IMR-90 (cell line): ENCODE measurements at regions not wholly inside any gene's neighbourhood (a gene's known extent, or its start where the extent isn't known, plus 50 kb on each side); places are given as distances from the start of the nearest gene placed in this dataset.

ENCODE experiments used
- ATAC-seq: fragments of 200-7000 bp; cut with Tn5 transposase; 2 replicates; pipeline ENCODE4 v1.9.1; 2020; ENCODE audit warnings: low read depth, mild to moderate bottlenecking, moderate library complexity
- BruUV-seq: library from RNA; stranded (reverse); fragments of 400-500 nt; replicated peaks from 2 replicates; lab custom pipeline; 2021; lab: Mats Ljungman, UMichigan
- CTCF ChIA-PET: fragments of 300-600 bp; formaldehyde crosslinking; extraction: SDS; loops from one replicate; lab custom pipeline; 2021; ENCODE audit warnings: antibody characterized with exemption; lab: Yijun Ruan, JAX
- POLR2A ChIA-PET: fragments of 300-600 bp; sonication (Branson Sonifier 250); formaldehyde crosslinking; loops from one replicate; lab custom pipeline; 2022; ENCODE audit warnings: antibody characterized with exemption; ENCODE audit not compliant: unreplicated experiment; lab: Charles Lee
- DNase-seq: peaks from one replicate; pipeline ENCODE4 v3.0.0; 2013
- H2AFZ ChIP-seq: replicated peaks from 2 replicates; pipeline ENCODE3; 2013; ENCODE audit warnings: low read length, mild to moderate bottlenecking; ENCODE audit not compliant: poor library complexity
- H2AK5ac ChIP-seq: 2 replicates; pipeline ENCODE4 v1.6.1; 2013; ENCODE audit warnings: low read depth, low read length, inconsistent platforms
- H2AK9ac ChIP-seq: replicated peaks from 2 replicates; pipeline ENCODE3; 2013; ENCODE audit warnings: mild to moderate bottlenecking, low read depth, low read length, moderate library complexity; ENCODE audit not compliant: poor library complexity
- H2BK120ac ChIP-seq: 2 replicates; pipeline ENCODE4 v1.6.1; 2013; ENCODE audit warnings: low read depth, low read length, inconsistent platforms
- H2BK15ac ChIP-seq: 3 replicates; pipeline ENCODE4 v1.6.1; 2013; ENCODE audit warnings: low read depth, low read length, inconsistent platforms
- H2BK20ac ChIP-seq: 2 replicates; pipeline ENCODE4 v1.6.1; 2013; ENCODE audit warnings: low read depth, mild to moderate bottlenecking, inconsistent platforms, low read length, moderate library complexity
- H2BK5ac ChIP-seq: 2 replicates; pipeline ENCODE4 v1.6.1; 2013; ENCODE audit warnings: mild to moderate bottlenecking, low read depth, low read length, inconsistent platforms; ENCODE audit not compliant: poor library complexity, severe bottlenecking
- H3K14ac ChIP-seq: replicated peaks from 2 replicates; pipeline ENCODE4 v1.6.1; 2013; ENCODE audit warnings: low read depth, low read length, inconsistent platforms
- H3K18ac ChIP-seq: 2 replicates; pipeline ENCODE4 v1.6.1; 2013; ENCODE audit warnings: low read depth, low read length, control low read depth
- H3K23ac ChIP-seq: 2 replicates; pipeline ENCODE4 v1.6.1; 2013; ENCODE audit warnings: low read depth, low read length, inconsistent platforms
- H3K27ac ChIP-seq: 2 replicates; pipeline ENCODE4 v1.5.1; 2013; ENCODE audit warnings: mild to moderate bottlenecking, control low read depth, low read length; ENCODE audit not compliant: insufficient read depth
- H3K27me3 ChIP-seq: 2 replicates; pipeline ENCODE4 v1.6.1; 2013; ENCODE audit warnings: low read length; ENCODE audit not compliant: control insufficient read depth, insufficient read depth
- H3K36me3 ChIP-seq: 2 replicates; pipeline ENCODE4 v1.6.1; 2013; ENCODE audit warnings: low read length, mixed read lengths; ENCODE audit not compliant: control insufficient read depth, insufficient read depth
- H3K4ac ChIP-seq: 2 replicates; pipeline ENCODE4 v1.6.1; 2013; ENCODE audit warnings: low read depth, low read length, inconsistent platforms
- H3K4me1 ChIP-seq: 2 replicates; pipeline ENCODE4 v1.6.1; 2013; ENCODE audit warnings: low read length, mixed read lengths; ENCODE audit not compliant: control insufficient read depth, insufficient read depth
- H3K4me2 ChIP-seq: 2 replicates; pipeline ENCODE4 v1.6.1; 2013; ENCODE audit warnings: low read depth, mild to moderate bottlenecking, control low read depth, low read length, moderate library complexity
- H3K4me3 ChIP-seq: 2 replicates; pipeline ENCODE4 v1.5.1; 2013; ENCODE audit warnings: low read depth, mild to moderate bottlenecking, control low read depth, low read length, moderate library complexity; ENCODE audit not compliant: insufficient read depth
- H3K56ac ChIP-seq: 2 replicates; pipeline ENCODE4 v1.6.1; 2013; ENCODE audit warnings: low read length, inconsistent platforms; ENCODE audit not compliant: insufficient read depth; ENCODE audit errors: extremely low read depth
- H3K79me1 ChIP-seq, 2 experiments: 2 replicates each; pipeline ENCODE4 v1.6.1; 2013; ENCODE audit warnings: low read length in 2 of 2, inconsistent platforms in 1 of 2, low read depth in 1 of 2
- H3K9ac ChIP-seq: 2 replicates; pipeline ENCODE4 v1.6.1; 2013; ENCODE audit warnings: low read depth, low read length, control low read depth
- H3K9me1 ChIP-seq: 2 replicates; pipeline ENCODE4 v1.6.1; 2013; ENCODE audit warnings: low read length, inconsistent platforms; ENCODE audit not compliant: insufficient read depth
- H3K9me3 ChIP-seq: 2 replicates; pipeline ENCODE4 v1.6.1; 2013; ENCODE audit warnings: low read length; ENCODE audit not compliant: control insufficient read depth, insufficient read depth
- H4K20me1 ChIP-seq: 2 replicates; pipeline ENCODE4 v1.6.1; 2013; ENCODE audit warnings: low read length, inconsistent platforms; ENCODE audit not compliant: insufficient read depth
- H4K5ac ChIP-seq: 2 replicates; pipeline ENCODE4 v1.6.1; 2013; ENCODE audit warnings: mild to moderate bottlenecking, low read depth, low read length, control low read depth
- H4K8ac ChIP-seq, 2 experiments: 2 replicates each; pipeline ENCODE4 v1.6.1; 2013; ENCODE audit warnings: low read depth in 2 of 2, low read length in 2 of 2, control low read depth in 1 of 2, inconsistent platforms in 1 of 2
- H4K91ac ChIP-seq: 2 replicates; pipeline ENCODE4 v1.6.1; 2013; ENCODE audit warnings: low read depth, low read length, inconsistent platforms; ENCODE audit not compliant: insufficient read depth
- BHLHE40 ChIP-seq: fragments of 150-350 bp; IDR thresholded peaks from 2 replicates; pipeline ENCODE4 v1.6.1; 2016; ENCODE audit warnings: mild to moderate bottlenecking, low read depth, low read length
- CEBPB ChIP-seq: IDR thresholded peaks from 2 replicates; pipeline ENCODE4 v1.6.1; 2012; ENCODE audit warnings: low read depth, low read length, improper control_type of control experiment
- CHD1 ChIP-seq: IDR thresholded peaks from 2 replicates; pipeline ENCODE4 v1.6.1; 2012; ENCODE audit warnings: low read depth, low read length, improper control_type of control experiment
- ELK1 ChIP-seq: fragments of 150-350 bp; IDR thresholded peaks from 2 replicates; pipeline ENCODE4 v1.6.1; 2016; ENCODE audit warnings: low read depth, mild to moderate bottlenecking, low read length, moderate library complexity, borderline replicate concordance
- FOS ChIP-seq: fragments of 150-350 bp; IDR thresholded peaks from 2 replicates; pipeline ENCODE4 v1.6.1; 2016; ENCODE audit warnings: low read depth, low read length
- MAFK ChIP-seq: IDR thresholded peaks from 2 replicates; pipeline ENCODE4 v1.6.1; 2012; ENCODE audit warnings: low read depth, low read length, improper control_type of control experiment
- MAZ ChIP-seq: IDR thresholded peaks from 2 replicates; pipeline ENCODE4 v1.6.1; 2012; ENCODE audit warnings: low read depth, mild to moderate bottlenecking, low read length, improper control_type of control experiment, moderate library complexity, borderline replicate concordance
- MXI1 ChIP-seq: IDR thresholded peaks from 2 replicates; pipeline ENCODE4 v1.6.1; 2012; ENCODE audit warnings: low read depth, mild to moderate bottlenecking, low read length, moderate library complexity, borderline replicate concordance
- NFE2L2 ChIP-seq: fragments of 150-350 bp; IDR thresholded peaks from 2 replicates; pipeline ENCODE4 v1.6.1; 2016; ENCODE audit warnings: low read depth, mild to moderate bottlenecking, low read length
- POLR2A ChIP-seq: IDR thresholded peaks from 2 replicates; pipeline ENCODE4 v1.6.1; 2012; ENCODE audit warnings: mild to moderate bottlenecking, low read depth, low read length
- RAD21 ChIP-seq: IDR thresholded peaks from 2 replicates; pipeline ENCODE4 v1.6.1; 2012; ENCODE audit warnings: low read length, improper control_type of control experiment
- RCOR1 ChIP-seq: IDR thresholded peaks from 2 replicates; pipeline ENCODE4 v1.6.1; 2012; ENCODE audit warnings: mild to moderate bottlenecking, low read length, improper control_type of control experiment; ENCODE audit not compliant: insufficient replicate concordance
- RFX5 ChIP-seq: IDR thresholded peaks from 2 replicates; pipeline ENCODE4 v1.8.0; 2012; ENCODE audit warnings: low read depth, mild to moderate bottlenecking, low read length, moderate library complexity
- SMC3 ChIP-seq: fragments of 150-350 bp; IDR thresholded peaks from 2 replicates; pipeline ENCODE4 v1.6.1; 2016; ENCODE audit warnings: low read depth, mild to moderate bottlenecking, antibody characterized with exemption, low read length, moderate library complexity
- WGBS, 2 experiments: methylation state at CpG; one replicate each; pipeline versions ENCODE4 v1.1.5 to v1.1.7; 2013; ENCODE audit warnings: missing lambda C conversion rate in 2 of 2; ENCODE audit not compliant: insufficient read length in 1 of 2; ENCODE audit errors: extremely low coverage in 2 of 2; 5-methylcytosine and 5-hydroxymethylcytosine counted together
- dilution Hi-C: fragments of 300-500 bp; cut with HindIII; formaldehyde crosslinking; loops from one replicate; pipeline ENCODE4 v1.14.3; 2018; ENCODE audit warnings: low sequenced_read_pairs; ENCODE audit not compliant: unreplicated experiment
- in situ Hi-C: fragments of 300-500 bp; cut with MboI; formaldehyde crosslinking; loops from 3 replicates; pipeline ENCODE4 v1.14.3; 2019; ENCODE audit warnings: low sequenced_read_pairs, inconsistent platforms, mixed read lengths
- intact Hi-C: fragments of 100-400 bp; cut with micrococcal nuclease; formaldehyde crosslinking; loops from 2 replicates; pipeline ENCODE4 v1.10.0; 2022
- TF ChIP-seq, protein P1 (sequence below): fragments of 150-350 bp; IDR thresholded peaks from 2 replicates; pipeline ENCODE4 v1.6.1; 2017; ENCODE audit warnings: mild to moderate bottlenecking, antibody characterized with exemption, low read length, low read depth

DNA sequence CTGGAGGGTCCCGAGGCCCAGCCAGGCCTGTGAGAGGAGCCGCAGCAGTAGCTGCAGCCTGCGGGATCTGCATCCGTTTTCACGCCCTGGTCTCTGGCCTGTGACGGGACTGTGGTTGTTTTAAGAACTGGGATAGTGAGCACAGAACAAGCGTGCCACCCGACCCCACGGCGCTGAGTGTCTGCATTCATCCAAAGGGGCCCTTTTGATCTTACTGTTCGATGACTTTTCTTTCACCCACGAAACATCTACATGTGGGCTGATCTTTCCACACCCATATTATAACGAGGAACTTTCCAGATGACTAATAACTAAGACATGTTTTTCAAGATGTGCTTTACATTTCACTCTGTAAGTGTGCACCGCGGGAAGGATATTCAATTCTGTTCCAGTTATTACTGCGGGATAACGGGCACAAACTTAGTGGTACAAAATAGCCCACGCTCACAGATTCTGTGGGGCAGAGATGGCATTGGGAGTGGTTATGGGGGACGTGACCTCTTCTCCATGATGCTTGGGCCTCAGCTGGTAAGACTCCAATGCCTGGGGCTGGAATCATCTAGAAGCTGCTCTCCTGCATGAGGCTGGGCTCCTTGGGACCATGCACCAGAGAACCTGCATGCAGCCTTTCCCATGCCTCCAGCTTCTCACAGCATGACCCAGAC lies 165.0 kb downstream of the SYK start:
- no peak overlapping the region for H3K9ac ChIP-seq
- no peak overlapping the region for H3K4me2 ChIP-seq
- H2BK120ac ChIP-seq = peak overlapping the region; percentile 22; the same call in 1 of the 2 replicates
- no peaks in the 10 kb centered on the region for H3K36me3 ChIP-seq
- peak overlapping the region; percentile 68 for H2AFZ ChIP-seq
- in situ Hi-C loops (no loop called here), dilution Hi-C loops (no loop called here), intact Hi-C loops (loop anchor here (2.0 kb wide), 1 partner anchor 66 kb away; no protein-coding TSS in a partner anchor)
- H4K5ac ChIP-seq = peak overlapping the region; percentile 8; the same call in 1 of the 2 replicates
- no peaks in the 10 kb centered on the region for H3K27me3 ChIP-seq
- no peaks in the 10 kb centered on the region for H3K9me3 ChIP-seq
- peak overlapping the region; percentile 21; the same call in 1 of the 3 replicates for H2BK15ac ChIP-seq
- 0 out of 2 replicates have a peak overlapping the region, but pooled peaks have one; percentile 35 for H2AK5ac ChIP-seq
- POLR2A ChIA-PET = no interaction called here
- 0 out of 2 replicates have a peak overlapping the region, but pooled peaks have one; percentile 30 for H3K18ac ChIP-seq
- H4K20me1 ChIP-seq = no peaks in the 10 kb centered on the region
- H3K23ac ChIP-seq = no peak overlapping the region
- WGBS, 2 experiments = 97% methylated on average over 5 of the region's 19 CpGs; no CpG with 5 or more reads in 1 of the 2 experiments
- H2BK5ac ChIP-seq = no peak overlapping the region
- CTCF ChIA-PET = interaction anchor here (1.0 kb wide), 1 partner anchor 75 kb away, joined by 5 read pairs; no protein-coding TSS in a partner anchor
- no peaks in the 10 kb centered on the region for H3K79me1 ChIP-seq
- ATAC-seq (peak; percentile 27; the same call in 1 of the 2 replicates), DNase-seq (peak; percentile 49)
- no peak overlapping the region for H3K56ac ChIP-seq
- H3K4me3 ChIP-seq = no peak overlapping the region
- TF ChIP-seq POLR2A (no peak), CEBPB (no peak), ELK1 (no peak), CHD1 (no peak), FOS (no peak), RAD21 (no peak), MXI1 (no peak), RCOR1 (no peak), BHLHE40 (no peak), RFX5 (no peak), NFE2L2 (no peak), MAFK (no peak), MAZ (no peak), SMC3 (no peak)
- TF ChIP-seq, protein P1, sequence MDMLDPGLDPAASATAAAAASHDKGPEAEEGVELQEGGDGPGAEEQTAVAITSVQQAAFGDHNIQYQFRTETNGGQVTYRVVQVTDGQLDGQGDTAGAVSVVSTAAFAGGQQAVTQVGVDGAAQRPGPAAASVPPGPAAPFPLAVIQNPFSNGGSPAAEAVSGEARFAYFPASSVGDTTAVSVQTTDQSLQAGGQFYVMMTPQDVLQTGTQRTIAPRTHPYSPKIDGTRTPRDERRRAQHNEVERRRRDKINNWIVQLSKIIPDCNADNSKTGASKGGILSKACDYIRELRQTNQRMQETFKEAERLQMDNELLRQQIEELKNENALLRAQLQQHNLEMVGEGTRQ = no peak
- peaks cover 1% of the 10 kb centered on the region; the same call in 1 of the 2 replicates for H3K9me1 ChIP-seq
- H3K14ac ChIP-seq = no peak overlapping the region
- H3K4me1 ChIP-seq = peaks cover 8% of the 10 kb centered on the region
- peak overlapping the region; percentile 43; the same call in 1 of the 2 replicates for H3K4ac ChIP-seq
- H2AK9ac ChIP-seq = no peak overlapping the region
- H4K8ac ChIP-seq = no peak overlapping the region; a peak in 1 of 4 replicates
- no peak overlapping the region; the same call in 1 of the 2 replicates for H4K91ac ChIP-seq
- no TSS peak for BruUV-seq
- peak overlapping the region; percentile 50; the same call in 1 of the 2 replicates for H2BK20ac ChIP-seq
- H3K27ac ChIP-seq = no peak overlapping the region
